SK-N-SH treated with all-trans-retinoic acid at 6 μM for 48 hours (cell line): ENCODE measurements at regions not wholly inside any gene's neighbourhood (a gene's known extent, or its start where the extent isn't known, plus 50 kb on each side); places are given as distances from the start of the nearest gene placed in this dataset.
"Not testable (repeated sequence)": the region's sequence is repeated elsewhere in the genome, so short reads cannot be mapped to it uniquely, and the experiment has no call there.

Experiments
- ATAC-seq: fragments of 200-7000 bp; cut with Tn5 transposase; 3 replicates; pipeline ENCODE4 v1.9.1; 2020; ENCODE audit warnings: mild to moderate bottlenecking, moderate library complexity
- ARNTL ChIP-seq: fragments of 450-650 bp; formaldehyde crosslinking; IDR thresholded peaks from 2 replicates; pipeline ENCODE4 v1.5.0; 2020; ENCODE audit warnings: low read depth, mild to moderate bottlenecking, moderate library complexity, borderline replicate concordance
- BACH2 ChIP-seq: fragments of 250-450 bp; sonication (Bioruptor Pico); IDR thresholded peaks from 2 replicates; pipeline ENCODE4 v1.9.0; 2021; ENCODE audit warnings: mild to moderate bottlenecking, borderline replicate concordance
- CSDC2 ChIP-seq: fragments of 250-450 bp; sonication (Bioruptor Pico); IDR thresholded peaks from 2 replicates; pipeline ENCODE4 v1.5.0; 2020; ENCODE audit warnings: mild to moderate bottlenecking, moderate library complexity
- ESRRG ChIP-seq: fragments of 250-450 bp; sonication (Bioruptor Pico); IDR thresholded peaks from 2 replicates; pipeline ENCODE4 v1.6.1; 2021; ENCODE audit warnings: mild to moderate bottlenecking
- GLIS3 ChIP-seq: fragments of 250-450 bp; sonication (Bioruptor Pico); IDR thresholded peaks from 2 replicates; pipeline ENCODE4 v1.5.0; 2020; ENCODE audit warnings: mild to moderate bottlenecking, moderate library complexity
- ISL1 ChIP-seq: fragments of 250-450 bp; sonication (Bioruptor Pico); IDR thresholded peaks from 2 replicates; pipeline ENCODE4 v2.1.2; 2022; ENCODE audit warnings: mild to moderate bottlenecking, moderate library complexity
- OSR1 ChIP-seq: fragments of 250-450 bp; sonication (Bioruptor Pico); IDR thresholded peaks from 2 replicates; pipeline ENCODE4 v1.8.0; 2022; ENCODE audit warnings: moderate library complexity, mild to moderate bottlenecking, inconsistent platforms
- PPARA ChIP-seq: fragments of 250-450 bp; sonication (Bioruptor Pico); IDR thresholded peaks from 2 replicates; pipeline ENCODE4 v1.5.0; 2020; ENCODE audit warnings: mild to moderate bottlenecking, borderline replicate concordance
- TCF4 ChIP-seq: fragments of 250-450 bp; sonication (Bioruptor Pico); IDR thresholded peaks from 2 replicates; pipeline ENCODE4 v1.8.0; 2021; ENCODE audit warnings: mild to moderate bottlenecking, moderate library complexity, borderline replicate concordance
- TOX ChIP-seq: fragments of 250-450 bp; sonication (Bioruptor Pico); IDR thresholded peaks from 2 replicates; pipeline ENCODE4 v1.8.0; 2021; ENCODE audit warnings: mild to moderate bottlenecking, moderate library complexity, borderline replicate concordance
- ZC3H10 ChIP-seq: fragments of 250-450 bp; sonication (Bioruptor Pico); IDR thresholded peaks from 2 replicates; pipeline ENCODE4 v1.5.1; 2021; ENCODE audit warnings: mild to moderate bottlenecking, moderate library complexity
- ZFP3 ChIP-seq: fragments of 250-450 bp; sonication (Bioruptor Pico); IDR thresholded peaks from 2 replicates; pipeline ENCODE4 v1.5.0; 2020; ENCODE audit warnings: mild to moderate bottlenecking, moderate library complexity
- ZFP30 ChIP-seq: fragments of 450-650 bp; formaldehyde crosslinking; IDR thresholded peaks from 2 replicates; pipeline ENCODE4 v1.5.0; 2022; ENCODE audit warnings: mild to moderate bottlenecking, moderate library complexity
- ZNF565 ChIP-seq: fragments of 450-650 bp; formaldehyde crosslinking; conservative IDR thresholded peaks from 2 replicates; pipeline ENCODE4 v1.5.0; 2020; ENCODE audit warnings: low read depth, mild to moderate bottlenecking, moderate library complexity
- ZNF70 ChIP-seq: fragments of 450-650 bp; formaldehyde crosslinking; IDR thresholded peaks from 2 replicates; pipeline ENCODE4 v1.5.0; 2020; ENCODE audit warnings: mild to moderate bottlenecking, moderate library complexity
- ZNF8 ChIP-seq: fragments of 450-650 bp; formaldehyde crosslinking; IDR thresholded peaks from 2 replicates; pipeline ENCODE4 v1.5.0; 2020; ENCODE audit warnings: mild to moderate bottlenecking, moderate library complexity
- TF ChIP-seq, protein P1 (sequence below): fragments of 250-450 bp; sonication (Bioruptor Pico); IDR thresholded peaks from 2 replicates; pipeline ENCODE4 v1.8.0; 2020; ENCODE audit warnings: mild to moderate bottlenecking, moderate library complexity, borderline replicate concordance
- TF ChIP-seq, protein P2 (sequence below): fragments of 250-450 bp; sonication (Bioruptor Pico); IDR thresholded peaks from 2 replicates; pipeline ENCODE4 v1.5.1; 2021; ENCODE audit warnings: mild to moderate bottlenecking, moderate library complexity
- TF ChIP-seq, protein P3 (sequence below): fragments of 250-450 bp; sonication (Bioruptor Pico); IDR thresholded peaks from 2 replicates; pipeline ENCODE4 v1.5.0; 2020; ENCODE audit warnings: mild to moderate bottlenecking, moderate library complexity
- TF ChIP-seq, protein P4 (sequence below): fragments of 250-450 bp; sonication (Bioruptor Pico); IDR thresholded peaks from 2 replicates; pipeline ENCODE4 v1.8.0; 2021; ENCODE audit warnings: low read depth, mild to moderate bottlenecking, moderate library complexity, borderline replicate concordance

DNA sequence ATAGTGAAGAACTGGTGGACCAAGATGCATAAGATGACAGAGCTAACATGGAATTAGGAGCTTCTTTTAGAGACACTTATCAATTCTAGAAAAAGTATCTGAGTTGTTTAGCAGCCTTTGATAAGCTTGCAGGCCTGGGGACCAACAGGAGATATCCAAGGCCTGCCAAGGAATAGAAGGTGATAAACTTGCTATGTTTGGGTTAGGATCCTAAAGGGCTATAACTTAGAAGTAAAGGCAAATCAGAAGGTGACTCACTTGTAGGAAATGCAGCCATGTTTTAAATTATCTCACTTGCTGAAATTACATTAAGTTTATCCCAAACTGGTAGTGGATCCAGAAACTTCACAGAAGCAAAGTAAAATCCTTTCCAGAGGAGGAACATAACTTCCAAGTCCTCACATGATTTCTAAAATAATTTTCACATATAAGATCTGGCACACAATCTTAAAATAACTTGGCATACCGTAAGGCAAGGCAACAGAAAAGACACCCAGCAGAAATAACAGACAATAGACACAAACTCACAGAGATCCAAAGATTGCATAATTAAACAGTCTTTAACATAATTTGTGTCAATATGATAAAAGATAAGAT, 69.6 kb upstream of the TEAD1 start (continued):
- TF ChIP-seq, protein P1, sequence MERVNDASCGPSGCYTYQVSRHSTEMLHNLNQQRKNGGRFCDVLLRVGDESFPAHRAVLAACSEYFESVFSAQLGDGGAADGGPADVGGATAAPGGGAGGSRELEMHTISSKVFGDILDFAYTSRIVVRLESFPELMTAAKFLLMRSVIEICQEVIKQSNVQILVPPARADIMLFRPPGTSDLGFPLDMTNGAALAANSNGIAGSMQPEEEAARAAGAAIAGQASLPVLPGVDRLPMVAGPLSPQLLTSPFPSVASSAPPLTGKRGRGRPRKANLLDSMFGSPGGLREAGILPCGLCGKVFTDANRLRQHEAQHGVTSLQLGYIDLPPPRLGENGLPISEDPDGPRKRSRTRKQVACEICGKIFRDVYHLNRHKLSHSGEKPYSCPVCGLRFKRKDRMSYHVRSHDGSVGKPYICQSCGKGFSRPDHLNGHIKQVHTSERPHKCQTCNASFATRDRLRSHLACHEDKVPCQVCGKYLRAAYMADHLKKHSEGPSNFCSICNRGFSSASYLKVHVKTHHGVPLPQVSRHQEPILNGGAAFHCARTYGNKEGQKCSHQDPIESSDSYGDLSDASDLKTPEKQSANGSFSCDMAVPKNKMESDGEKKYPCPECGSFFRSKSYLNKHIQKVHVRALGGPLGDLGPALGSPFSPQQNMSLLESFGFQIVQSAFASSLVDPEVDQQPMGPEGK (CRISPR knock-in tag): no peak
- no peak for TF ChIP-seq ZNF565 (CRISPR knock-in tag)
- no peak for TF ChIP-seq ESRRG

DNA sequence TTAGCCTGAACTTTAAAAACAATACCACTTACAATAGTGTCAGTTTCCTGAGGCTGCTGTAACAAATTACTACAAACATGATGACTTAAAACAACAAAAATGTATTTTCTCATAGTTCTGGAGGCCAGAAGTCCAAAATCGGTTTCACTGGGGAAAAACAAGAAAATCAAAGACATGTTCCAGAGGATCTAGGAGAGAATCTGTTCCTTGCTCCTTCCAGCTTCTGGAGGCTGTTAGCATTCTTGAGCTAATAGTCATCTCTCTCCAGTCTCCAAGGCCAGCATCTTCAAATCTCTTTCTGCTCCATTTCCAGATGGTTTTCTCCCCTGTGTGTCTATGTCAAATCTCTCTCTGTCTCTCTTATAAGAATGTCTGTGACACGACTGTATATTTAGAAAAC, 67.6 kb upstream of the TEAD1 start:
- peak; percentile 94 for ATAC-seq
- TF ChIP-seq, protein P2, sequence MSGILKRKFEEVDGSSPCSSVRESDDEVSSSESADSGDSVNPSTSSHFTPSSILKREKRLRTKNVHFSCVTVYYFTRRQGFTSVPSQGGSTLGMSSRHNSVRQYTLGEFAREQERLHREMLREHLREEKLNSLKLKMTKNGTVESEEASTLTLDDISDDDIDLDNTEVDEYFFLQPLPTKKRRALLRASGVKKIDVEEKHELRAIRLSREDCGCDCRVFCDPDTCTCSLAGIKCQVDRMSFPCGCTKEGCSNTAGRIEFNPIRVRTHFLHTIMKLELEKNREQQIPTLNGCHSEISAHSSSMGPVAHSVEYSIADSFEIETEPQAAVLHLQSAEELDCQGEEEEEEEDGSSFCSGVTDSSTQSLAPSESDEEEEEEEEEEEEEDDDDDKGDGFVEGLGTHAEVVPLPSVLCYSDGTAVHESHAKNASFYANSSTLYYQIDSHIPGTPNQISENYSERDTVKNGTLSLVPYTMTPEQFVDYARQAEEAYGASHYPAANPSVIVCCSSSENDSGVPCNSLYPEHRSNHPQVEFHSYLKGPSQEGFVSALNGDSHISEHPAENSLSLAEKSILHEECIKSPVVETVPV: no peak
- TF ChIP-seq ZC3H10 (CRISPR knock-in tag) (no peak), ESRRG (no peak), ARNTL (no peak), ISL1 (CRISPR knock-in tag) (no peak), ZFP30 (CRISPR knock-in tag) (no peak), ZNF565 (CRISPR knock-in tag) (no peak), CSDC2 (CRISPR knock-in tag) (no peak), ZNF8 (CRISPR knock-in tag) (no peak), ZNF70 (CRISPR knock-in tag) (no peak), PPARA (CRISPR knock-in tag) (no peak), TCF4 (CRISPR knock-in tag) (no peak), OSR1 (CRISPR knock-in tag) (no peak), BACH2 (CRISPR knock-in tag) (no peak), ZFP3 (CRISPR knock-in tag) (no peak), TOX (no peak), GLIS3 (no peak)
- TF ChIP-seq, protein P3, sequence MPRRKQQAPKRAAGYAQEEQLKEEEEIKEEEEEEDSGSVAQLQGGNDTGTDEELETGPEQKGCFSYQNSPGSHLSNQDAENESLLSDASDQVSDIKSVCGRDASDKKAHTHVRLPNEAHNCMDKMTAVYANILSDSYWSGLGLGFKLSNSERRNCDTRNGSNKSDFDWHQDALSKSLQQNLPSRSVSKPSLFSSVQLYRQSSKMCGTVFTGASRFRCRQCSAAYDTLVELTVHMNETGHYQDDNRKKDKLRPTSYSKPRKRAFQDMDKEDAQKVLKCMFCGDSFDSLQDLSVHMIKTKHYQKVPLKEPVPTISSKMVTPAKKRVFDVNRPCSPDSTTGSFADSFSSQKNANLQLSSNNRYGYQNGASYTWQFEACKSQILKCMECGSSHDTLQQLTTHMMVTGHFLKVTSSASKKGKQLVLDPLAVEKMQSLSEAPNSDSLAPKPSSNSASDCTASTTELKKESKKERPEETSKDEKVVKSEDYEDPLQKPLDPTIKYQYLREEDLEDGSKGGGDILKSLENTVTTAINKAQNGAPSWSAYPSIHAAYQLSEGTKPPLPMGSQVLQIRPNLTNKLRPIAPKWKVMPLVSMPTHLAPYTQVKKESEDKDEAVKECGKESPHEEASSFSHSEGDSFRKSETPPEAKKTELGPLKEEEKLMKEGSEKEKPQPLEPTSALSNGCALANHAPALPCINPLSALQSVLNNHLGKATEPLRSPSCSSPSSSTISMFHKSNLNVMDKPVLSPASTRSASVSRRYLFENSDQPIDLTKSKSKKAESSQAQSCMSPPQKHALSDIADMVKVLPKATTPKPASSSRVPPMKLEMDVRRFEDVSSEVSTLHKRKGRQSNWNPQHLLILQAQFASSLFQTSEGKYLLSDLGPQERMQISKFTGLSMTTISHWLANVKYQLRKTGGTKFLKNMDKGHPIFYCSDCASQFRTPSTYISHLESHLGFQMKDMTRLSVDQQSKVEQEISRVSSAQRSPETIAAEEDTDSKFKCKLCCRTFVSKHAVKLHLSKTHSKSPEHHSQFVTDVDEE (CRISPR knock-in tag): no peak
- TF ChIP-seq, protein P4, sequence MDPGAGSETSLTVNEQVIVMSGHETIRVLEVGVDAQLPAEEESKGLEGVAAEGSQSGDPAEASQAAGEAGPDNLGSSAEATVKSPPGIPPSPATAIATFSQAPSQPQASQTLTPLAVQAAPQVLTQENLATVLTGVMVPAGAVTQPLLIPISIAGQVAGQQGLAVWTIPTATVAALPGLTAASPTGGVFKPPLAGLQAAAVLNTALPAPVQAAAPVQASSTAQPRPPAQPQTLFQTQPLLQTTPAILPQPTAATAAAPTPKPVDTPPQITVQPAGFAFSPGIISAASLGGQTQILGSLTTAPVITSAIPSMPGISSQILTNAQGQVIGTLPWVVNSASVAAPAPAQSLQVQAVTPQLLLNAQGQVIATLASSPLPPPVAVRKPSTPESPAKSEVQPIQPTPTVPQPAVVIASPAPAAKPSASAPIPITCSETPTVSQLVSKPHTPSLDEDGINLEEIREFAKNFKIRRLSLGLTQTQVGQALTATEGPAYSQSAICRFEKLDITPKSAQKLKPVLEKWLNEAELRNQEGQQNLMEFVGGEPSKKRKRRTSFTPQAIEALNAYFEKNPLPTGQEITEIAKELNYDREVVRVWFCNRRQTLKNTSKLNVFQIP (CRISPR knock-in tag): no peak
- TF ChIP-seq, protein P1 (CRISPR knock-in tag): no peak

DNA sequence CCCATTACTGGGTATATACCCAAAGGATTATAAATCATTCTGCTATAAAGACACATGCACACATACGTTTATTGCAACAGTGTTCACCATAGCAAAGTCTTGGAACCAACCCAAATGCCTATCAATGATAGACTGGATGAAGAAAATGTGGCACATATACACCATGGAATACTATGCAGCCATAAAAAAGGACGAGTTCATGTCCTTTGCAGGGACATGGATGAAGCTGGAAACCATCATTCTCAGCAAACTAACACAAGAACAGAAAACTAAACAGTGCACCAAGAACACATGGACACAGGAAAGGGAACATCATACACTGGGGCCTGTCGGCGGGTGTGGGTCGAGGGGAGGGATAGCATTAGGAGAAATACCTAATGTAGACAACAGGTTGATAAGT, 65.5 kb upstream of the TEAD1 start:
- ATAC-seq: not testable (repeated sequence)

DNA sequence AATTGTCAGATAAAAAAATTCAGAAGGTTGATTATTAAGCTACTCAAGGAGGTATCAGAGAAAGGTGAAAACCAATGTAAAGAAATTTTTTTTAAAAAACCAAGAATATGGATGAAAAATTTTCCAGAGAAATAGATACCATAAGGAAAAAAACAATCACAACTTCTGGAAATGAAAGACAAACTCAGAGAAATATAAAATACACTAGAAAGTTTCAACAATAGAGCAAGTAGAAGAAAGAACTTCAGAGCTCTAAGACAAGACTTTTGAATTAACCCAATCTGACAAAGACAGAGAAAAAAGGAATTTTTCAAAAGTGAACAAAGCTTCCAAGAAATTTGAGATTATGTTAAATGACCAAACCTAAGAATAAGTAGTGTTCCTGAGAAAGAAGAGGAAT, 62.9 kb upstream of the TEAD1 start:
- no peak for ATAC-seq
- no peak for TF ChIP-seq ISL1 (CRISPR knock-in tag)
- no peak for TF ChIP-seq ZNF565 (CRISPR knock-in tag)
- TF ChIP-seq ZFP30 (CRISPR knock-in tag): no peak
- no peak for TF ChIP-seq BACH2 (CRISPR knock-in tag)
- TF ChIP-seq, protein P2: no peak
- TF ChIP-seq, protein P3 (CRISPR knock-in tag): no peak
- no peak for TF ChIP-seq GLIS3
